HG02884 (cell line): ENCODE measurements at regions not wholly inside any gene's neighbourhood (a gene's known extent, or its start where the extent isn't known, plus 50 kb on each side); places are given as distances from the start of the nearest gene placed in this dataset.

ENCODE experiments used
- ATAC-seq: cut with Tn5 transposase; IDR thresholded peaks from one replicate; pipeline ENCODE4 v1.9.1; 2021; ENCODE audit warnings: mild to moderate bottlenecking, moderate library complexity; ENCODE audit not compliant: unreplicated experiment

DNA sequence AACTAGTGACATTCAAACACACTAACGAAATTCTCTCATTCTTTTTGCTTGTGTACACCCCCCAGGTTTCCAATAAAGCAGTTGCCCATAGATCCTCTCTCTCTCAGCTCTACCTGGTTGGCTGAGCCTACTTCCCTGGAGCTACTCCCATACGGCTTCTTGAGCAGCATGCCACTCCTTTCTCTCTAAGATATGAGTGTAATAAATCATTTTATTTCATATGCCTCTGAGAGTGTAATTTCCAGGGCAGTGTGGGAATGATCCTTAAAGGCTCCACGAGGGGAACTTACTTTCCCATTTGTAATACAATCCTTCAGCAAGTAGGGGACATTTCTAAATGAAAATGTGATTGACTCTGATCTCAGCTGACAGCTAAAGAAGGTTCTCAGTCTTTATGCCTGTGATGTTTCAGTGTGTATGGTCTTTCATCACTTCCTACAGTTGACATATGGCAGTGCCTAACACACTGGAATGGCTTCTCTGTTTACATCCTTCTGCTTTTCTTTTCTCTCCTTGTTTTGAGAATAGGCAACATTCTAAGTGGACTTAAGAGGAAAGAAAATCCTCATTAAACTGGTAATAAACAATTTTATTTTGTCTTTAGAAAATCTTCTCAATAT, 1194.3 kb upstream of the CDH8 start:
- ATAC-seq = no peak

DNA sequence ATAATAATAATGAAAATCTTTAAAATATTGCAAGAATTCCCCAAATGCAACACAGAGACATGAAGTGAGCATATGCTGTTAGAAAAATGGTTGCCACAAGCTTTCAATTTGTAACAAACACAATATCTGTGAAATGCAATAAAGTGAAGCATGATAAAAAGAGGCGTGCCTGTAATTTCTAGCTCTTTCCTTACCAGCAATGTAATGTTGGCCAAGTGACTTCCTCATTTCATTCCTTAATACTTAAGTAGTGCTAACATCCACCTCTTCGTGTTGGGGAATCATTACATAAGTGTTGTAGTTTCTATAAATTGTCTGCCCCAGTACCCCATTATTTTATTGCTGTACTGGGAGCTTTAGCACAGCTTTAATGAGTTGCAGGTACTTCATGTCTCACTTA, 1192.0 kb upstream of the CDH8 start:
- ATAC-seq = no peak

- ATAC-seq = no peak
These were observed 1187.6 kb upstream of the CDH8 start for GRCh38 chr16:63223851-63224250.

DNA sequence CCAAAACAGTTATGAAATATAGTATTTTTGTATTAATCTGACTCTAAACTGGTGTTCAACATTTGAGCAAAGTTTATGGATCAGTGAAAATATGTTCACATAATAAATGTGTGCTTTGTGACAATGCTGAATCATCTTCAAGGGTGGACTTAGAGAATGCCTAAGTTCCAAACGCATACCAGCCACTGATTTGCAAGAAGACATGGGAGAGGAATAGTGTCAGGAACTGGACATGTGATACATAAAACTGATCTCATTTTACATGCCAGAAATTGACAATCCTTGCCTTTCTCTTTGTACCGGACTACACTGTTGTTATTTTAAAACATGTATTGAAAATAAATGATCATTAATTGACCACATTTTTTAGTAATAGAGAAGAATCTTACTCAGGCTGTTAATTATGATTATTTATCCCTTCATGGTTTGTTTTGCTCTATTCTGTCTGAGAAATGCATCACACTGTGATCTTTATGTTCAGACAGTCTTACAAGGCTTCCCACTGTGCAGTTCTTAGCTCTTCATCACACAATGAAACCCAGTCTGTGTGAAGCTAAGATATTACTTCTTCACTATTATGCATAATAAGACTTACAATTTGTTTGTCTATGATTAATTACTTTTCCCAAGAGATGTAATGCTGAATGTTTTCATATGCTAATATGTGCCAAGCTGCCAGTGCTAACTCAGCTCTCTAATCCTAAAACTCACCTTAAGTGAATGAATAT, 1180.6 kb upstream of the CDH8 start:
- ATAC-seq = no peak

GRCh38 chr16:63201851-63202250, 1165.6 kb upstream of the CDH8 start:
- ATAC-seq = no peak

DNA sequence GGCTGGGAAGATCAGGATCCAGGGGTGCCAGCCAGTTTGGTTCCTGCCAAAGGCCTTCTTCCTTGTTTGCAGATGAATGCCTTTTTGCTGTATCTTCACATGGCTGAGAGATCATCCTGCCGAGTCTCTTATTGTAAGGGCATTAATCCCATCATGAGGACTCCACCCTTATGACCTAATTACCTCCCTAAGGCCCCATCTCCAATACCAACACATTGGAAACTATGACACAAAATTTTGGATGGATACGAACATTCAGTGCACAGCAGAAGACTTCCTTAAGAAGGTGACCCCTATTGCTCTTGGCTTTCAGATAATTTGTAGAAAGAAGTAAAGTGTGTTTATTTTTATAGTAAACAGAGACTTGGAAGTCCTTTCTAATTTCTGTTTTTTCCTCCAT, 1164.7 kb upstream of the CDH8 start:
- no peak for ATAC-seq

GRCh38 chr16:63195336-63195735, 1159.1 kb upstream of the CDH8 start:
- no peak for ATAC-seq

- ATAC-seq = no peak
These were observed 1156.7 kb upstream of the CDH8 start for GRCh38 chr16:63192980-63193379.

DNA sequence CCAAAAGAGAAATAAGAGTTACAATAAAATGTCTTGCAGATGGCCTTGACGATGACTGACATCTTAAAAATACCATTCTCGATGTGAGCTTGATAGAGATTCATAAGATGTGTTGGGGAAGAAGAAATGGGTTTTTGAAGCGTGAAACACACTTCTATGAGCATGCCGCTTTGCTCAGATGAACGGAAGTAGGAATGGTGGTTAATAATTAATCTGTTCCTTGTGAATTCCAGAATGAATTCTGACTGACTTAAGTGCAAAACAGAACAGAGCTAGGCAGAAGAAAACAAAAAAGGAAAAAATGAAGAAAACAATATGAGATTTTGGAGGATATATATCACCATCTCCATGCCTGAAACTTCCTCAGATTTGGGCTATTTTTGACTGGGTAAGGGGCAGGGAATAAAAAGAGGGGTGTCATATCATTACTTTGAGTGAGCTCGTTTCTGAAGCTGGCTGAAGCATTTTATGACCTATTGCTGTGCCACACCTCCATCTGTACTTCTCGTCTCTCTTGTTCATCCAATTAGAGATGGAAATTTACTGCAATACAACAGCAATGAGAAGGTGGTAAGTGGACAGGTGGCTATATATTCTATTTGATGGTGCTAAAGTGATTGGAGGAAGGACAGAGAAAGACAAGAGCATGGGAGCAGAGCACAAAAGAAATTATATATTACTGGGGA, 1152.0 kb upstream of the CDH8 start:
- ATAC-seq = no peak

DNA sequence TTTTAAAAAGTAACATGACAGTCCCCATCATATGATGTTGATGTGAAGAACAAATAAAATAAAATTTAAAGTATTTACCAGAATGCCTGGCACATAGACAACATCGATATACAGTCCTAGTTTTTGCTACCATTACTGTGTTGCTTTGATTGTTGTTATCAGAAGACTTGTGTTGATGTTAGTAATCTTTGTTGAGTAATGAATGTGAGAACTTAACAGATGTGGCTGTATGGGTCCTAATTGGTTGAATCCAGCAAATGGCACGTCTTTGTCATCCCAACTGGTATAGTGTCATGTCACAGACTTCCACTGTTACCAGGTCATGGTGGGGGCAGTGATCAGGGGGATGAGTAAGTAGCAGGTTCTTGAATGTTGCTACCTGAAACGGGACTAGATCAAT, 1151.4 kb upstream of the CDH8 start:
- no peak for ATAC-seq

- ATAC-seq = no peak
These were observed 1149.1 kb upstream of the CDH8 start for GRCh38 chr16:63185235-63185780.

- no peak for ATAC-seq
These were observed 1147.5 kb upstream of the CDH8 start for GRCh38 chr16:63183743-63184142.

DNA sequence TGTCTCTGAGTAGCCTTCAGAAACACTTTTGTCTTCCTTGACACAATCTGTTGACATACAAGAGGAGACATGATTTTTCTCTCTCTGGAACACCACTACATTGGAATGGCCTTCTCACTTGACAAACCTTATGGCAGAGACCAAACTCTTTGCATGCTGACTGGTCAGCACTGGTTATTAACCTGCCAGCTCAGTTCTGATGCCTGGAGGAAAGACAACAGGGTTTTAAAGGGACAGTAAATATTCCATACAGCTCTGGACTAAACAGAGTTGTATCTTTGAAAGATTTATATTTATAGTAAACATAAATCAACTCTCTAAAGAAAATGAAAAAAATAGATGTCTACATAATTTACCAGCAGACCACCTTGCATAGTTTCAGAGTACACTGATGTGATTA, 1139.1 kb upstream of the CDH8 start:
- ATAC-seq = no peak

DNA sequence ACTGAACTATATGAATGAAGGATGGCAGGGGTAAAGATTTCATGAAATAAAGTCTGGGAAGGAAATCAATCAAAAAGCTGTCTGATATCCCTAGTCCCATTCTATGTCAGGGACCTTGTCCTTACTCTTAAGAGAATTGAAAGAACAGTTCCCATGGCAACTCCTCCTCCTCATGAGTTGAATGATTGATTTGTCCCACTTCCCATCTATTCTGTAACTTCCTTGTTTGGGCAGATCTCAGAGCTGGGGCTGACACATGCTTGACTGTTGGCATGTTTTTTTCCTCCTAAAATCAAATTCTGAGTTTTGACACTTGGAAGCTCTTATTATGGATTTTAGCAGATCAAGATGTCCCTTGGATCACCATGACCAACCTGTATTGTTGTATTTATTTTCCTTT, 1138.6 kb upstream of the CDH8 start:
- no peak for ATAC-seq

DNA sequence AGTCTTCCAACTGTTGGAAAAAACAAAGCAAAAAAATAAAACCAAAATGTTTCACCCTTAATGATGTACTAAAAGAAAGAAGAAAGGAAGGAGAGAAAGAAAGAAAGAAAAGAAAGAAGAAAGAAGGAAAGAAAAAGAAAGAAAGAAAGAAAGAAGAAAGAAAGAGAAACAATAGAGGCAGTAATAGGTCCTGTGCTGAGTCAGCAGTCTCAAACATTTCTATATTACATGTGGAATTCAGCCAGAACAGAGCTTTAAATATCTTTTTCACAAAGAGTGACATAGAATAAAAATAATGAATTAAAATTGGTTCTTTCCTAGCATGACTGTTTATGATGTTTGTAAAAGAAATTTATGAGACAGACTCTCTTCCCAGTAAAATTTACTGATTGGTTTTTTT, 1135.3 kb upstream of the CDH8 start:
- ATAC-seq = no peak

DNA sequence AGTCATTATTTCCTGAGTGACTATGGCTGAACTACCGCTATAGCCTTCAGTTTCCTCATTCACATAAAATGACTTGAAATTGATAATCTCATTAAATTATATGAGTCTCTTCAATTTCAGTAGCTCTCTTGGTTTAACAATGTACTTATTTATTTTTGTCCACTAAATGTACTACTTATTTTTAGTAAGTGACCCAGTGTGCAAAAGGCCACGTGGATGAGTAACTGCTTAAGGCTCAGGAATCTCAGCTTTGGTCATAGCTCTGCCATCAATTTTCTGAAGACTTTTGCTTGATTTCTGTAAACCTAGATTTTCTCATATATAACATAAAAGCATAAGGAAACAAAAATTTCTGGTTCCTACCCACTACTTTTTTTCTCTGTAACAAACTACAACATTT, 1132.9 kb upstream of the CDH8 start:
- ATAC-seq = no peak

- ATAC-seq = no peak
These were observed 1121.6 kb upstream of the CDH8 start for GRCh38 chr16:63157818-63158217.

- no peak for ATAC-seq
These were observed 1110.0 kb upstream of the CDH8 start for GRCh38 chr16:63146251-63146650.

- no peak for ATAC-seq
These were observed 1109.2 kb upstream of the CDH8 start for GRCh38 chr16:63145411-63145810.

DNA sequence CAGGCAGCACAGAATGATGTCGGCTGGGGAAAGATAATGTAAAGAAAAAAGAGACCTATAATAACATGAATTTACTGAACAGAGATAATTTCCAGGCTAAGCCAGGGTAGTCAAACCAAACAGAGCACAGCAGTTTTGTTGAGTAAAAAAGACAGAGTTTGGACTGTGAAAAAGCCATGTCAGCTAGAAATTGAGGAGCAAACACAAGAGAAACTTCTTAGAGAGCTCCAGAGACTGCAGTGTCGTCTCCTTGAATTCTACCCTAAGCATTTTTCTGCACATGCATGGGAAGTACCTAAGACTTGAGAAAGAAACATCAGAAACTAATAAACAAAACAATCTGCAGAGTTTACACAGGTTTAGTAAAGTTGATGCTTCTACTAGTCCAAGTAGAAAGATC, 1098.8 kb upstream of the CDH8 start:
- ATAC-seq = no peak

- no peak for ATAC-seq
These were observed 1095.3 kb upstream of the CDH8 start for GRCh38 chr16:63131503-63131902.

DNA sequence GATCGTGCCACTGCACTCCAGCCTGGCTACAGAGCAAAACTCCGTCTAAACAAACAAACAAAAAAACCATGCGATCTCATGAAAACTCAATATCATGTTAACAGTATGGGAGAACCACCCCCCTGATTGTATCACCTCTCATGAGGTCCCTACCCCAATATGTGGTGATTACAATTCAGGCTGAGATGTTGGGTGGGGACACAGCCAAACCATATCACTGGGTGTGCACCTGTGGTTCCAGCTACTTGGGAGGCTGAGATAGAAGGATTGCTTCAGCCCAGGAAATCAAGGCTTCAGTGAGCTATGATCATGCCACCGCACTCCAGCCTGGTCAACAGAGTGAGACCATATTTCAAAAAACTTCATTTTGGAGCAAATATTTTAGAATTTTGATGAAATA, 1094.7 kb upstream of the CDH8 start:
- ATAC-seq = no peak
